ENCODE measurements at regions not wholly inside any gene's neighbourhood (a gene's known extent, or its start where the extent isn't known, plus 50 kb on each side); places are given as distances from the start of the nearest gene placed in this dataset.
"Not testable (repeated sequence)": the region's sequence is repeated elsewhere in the genome, so short reads cannot be mapped to it uniquely, and the experiment has no call there.

DNA sequence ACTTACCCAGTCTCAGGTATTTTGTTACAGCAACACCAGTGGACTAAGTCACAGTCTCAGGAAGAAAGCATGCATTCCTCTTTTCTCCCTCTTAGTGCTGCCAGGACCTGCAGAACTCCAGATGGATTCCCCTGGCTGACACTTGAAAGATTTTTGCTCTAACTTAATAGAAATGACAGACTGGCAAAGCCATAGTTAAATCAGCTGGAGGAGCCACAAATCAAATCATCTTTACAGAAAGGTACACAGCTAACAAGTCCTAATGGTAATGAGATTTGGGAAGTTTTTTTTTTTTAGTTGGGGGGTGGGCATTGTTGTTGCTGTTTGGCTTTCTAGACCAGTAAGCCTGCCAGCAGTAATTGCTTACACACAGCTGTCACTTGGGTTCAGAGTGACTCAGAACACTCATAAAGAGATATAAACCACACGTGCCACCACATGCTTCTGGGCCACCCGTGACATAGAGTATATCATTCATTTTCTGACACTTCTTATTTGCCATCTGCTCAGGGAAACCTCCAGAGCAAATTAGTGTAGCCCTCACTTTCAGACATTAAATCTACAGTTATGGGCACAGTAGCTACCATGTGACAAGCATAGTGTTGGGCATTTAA lies 72.4 kb downstream of the FH start:
- Mint-ChIP-seq H3K9me3 (peaks cover 11% of the 10 kb centered on the region), H3K27ac (ENCODE audit: low read depth) (no peak overlapping the region), H3K27me3 (no peaks in the 10 kb centered on the region), H3K4me1 (no peaks in the 10 kb centered on the region), H3K36me3 (ENCODE audit: insufficient read depth) (no peaks in the 10 kb centered on the region), H3K4me3 (no peak overlapping the region)
- DNase-seq (ENCODE audit: low spot score in 2 of 2) (no peak), ATAC-seq (replicated peaks; ENCODE audit: extremely low read depth, poor library complexity, severe bottlenecking) (no peak)

DNA sequence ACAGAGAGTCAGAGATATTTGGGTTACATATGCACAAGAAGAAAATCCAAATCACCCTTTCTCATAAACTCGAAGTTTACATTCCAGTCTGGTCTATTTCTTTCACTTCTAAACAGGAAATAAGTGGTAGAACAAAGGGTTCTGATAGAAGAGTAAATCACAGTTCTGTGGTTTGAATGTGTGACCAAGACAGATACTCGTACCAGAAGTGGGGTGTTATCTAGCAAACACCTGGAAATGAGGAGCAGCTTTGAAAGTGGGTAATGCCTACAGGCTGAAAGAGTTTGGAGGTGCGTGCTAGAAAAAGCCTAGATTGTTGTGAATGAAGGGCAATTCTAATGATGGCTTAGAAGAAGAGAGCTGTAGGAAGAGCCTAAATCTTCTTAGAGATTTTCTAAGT lies 74.7 kb downstream of the FH start:
- Mint-ChIP-seq H3K27ac (ENCODE audit: low read depth) (no peak overlapping the region), H3K4me3 (no peak overlapping the region), H3K4me1 (no peaks in the 10 kb centered on the region), H3K27me3 (no peaks in the 10 kb centered on the region), H3K9me3 (peaks cover 11% of the 10 kb centered on the region), H3K36me3 (ENCODE audit: insufficient read depth) (no peaks in the 10 kb centered on the region)
- DNase-seq (ENCODE audit: low spot score in 2 of 2) (no peak), ATAC-seq (replicated peaks; ENCODE audit: extremely low read depth, poor library complexity, severe bottlenecking) (no peak)

DNA sequence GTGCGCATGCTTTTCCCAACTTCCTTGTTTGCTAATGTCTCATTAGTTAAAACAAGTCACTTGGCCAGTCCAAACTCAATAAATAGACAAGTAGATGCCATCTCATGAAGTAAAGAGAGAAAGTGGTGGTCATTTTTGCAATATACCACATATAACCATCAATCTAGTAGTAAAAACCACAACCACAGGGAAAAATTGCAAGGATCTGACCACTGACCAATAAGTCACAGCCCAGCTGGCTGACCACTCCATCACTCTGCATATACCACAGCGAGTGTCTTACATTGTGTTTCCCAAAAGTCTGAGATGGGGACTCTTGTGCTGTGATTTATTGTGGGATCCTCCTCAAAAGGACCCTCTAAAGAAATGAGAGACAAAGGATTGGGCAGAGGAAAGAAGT lies 76.0 kb downstream of the FH start:
- no peaks in the 10 kb centered on the region for H3K36me3 Mint-ChIP-seq (ENCODE audit: insufficient read depth)
- ATAC-seq (replicated peaks; ENCODE audit: extremely low read depth, poor library complexity, severe bottlenecking) (no peak), DNase-seq (ENCODE audit: low spot score in 2 of 2) (no peak)
- no peak overlapping the region for H3K27ac Mint-ChIP-seq (ENCODE audit: low read depth)
- peaks cover 11% of the 10 kb centered on the region for H3K9me3 Mint-ChIP-seq
- no peak overlapping the region for H3K4me3 Mint-ChIP-seq
- H3K4me1 Mint-ChIP-seq, result no peaks in the 10 kb centered on the region
- H3K27me3 Mint-ChIP-seq, result no peaks in the 10 kb centered on the region

DNA sequence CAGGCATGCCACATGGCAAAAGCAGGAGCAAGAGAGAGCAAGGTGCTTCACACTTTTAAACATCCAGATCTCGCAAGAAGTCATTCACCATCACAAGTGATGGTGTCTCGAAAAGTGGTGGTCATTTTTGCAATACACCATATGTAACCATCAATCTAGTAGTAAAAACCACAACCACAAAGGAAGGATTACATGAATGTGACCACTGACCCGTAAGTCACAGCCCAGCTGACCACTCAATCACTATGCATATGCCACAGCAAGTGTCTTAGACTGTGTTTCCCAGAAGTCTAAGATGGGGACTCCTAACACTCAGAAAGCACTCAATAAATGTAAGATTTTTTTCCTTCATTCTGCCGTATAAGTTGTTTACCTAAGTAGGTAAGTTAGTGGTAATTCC lies 76.9 kb downstream of the FH start:
- Mint-ChIP-seq H3K4me3 (no peak overlapping the region), H3K27me3 (no peaks in the 10 kb centered on the region), H3K4me1 (no peaks in the 10 kb centered on the region), H3K27ac (ENCODE audit: low read depth) (no peak overlapping the region), H3K36me3 (ENCODE audit: insufficient read depth) (no peaks in the 10 kb centered on the region), H3K9me3 (peaks cover 11% of the 10 kb centered on the region)
- ATAC-seq (replicated peaks; ENCODE audit: extremely low read depth, poor library complexity, severe bottlenecking), result no peak
- no peak for DNase-seq (ENCODE audit: low spot score in 2 of 2)

GRCh38 chr1:241440904-241441303 lies 78.7 kb downstream of the FH start:
- Mint-ChIP-seq H3K9me3 (peaks cover 11% of the 10 kb centered on the region), H3K27me3 (no peaks in the 10 kb centered on the region), H3K4me3 (no peak overlapping the region), H3K27ac (ENCODE audit: low read depth) (no peak overlapping the region), H3K4me1 (no peaks in the 10 kb centered on the region), H3K36me3 (ENCODE audit: insufficient read depth) (no peaks in the 10 kb centered on the region)
- ATAC-seq (replicated peaks; ENCODE audit: extremely low read depth, poor library complexity, severe bottlenecking) (no peak), DNase-seq (ENCODE audit: low spot score in 2 of 2) (no peak)

- not testable (repeated sequence) for H3K4me3 Mint-ChIP-seq; DNase-seq (ENCODE audit: low spot score in 2 of 2); H3K36me3 Mint-ChIP-seq (ENCODE audit: insufficient read depth); H3K27me3 Mint-ChIP-seq; H3K4me1 Mint-ChIP-seq; H3K27ac Mint-ChIP-seq (ENCODE audit: low read depth); ATAC-seq (replicated peaks; ENCODE audit: extremely low read depth, poor library complexity, severe bottlenecking); H3K9me3 Mint-ChIP-seq
Observed at GRCh38 chr1:241438686-241439085, 80.9 kb downstream of the FH start.

GRCh38 chr1:241432241-241432640 lies 75.2 kb upstream of the RGS7 start:
- DNase-seq (ENCODE audit: low spot score in 2 of 2), result no peak

DNA sequence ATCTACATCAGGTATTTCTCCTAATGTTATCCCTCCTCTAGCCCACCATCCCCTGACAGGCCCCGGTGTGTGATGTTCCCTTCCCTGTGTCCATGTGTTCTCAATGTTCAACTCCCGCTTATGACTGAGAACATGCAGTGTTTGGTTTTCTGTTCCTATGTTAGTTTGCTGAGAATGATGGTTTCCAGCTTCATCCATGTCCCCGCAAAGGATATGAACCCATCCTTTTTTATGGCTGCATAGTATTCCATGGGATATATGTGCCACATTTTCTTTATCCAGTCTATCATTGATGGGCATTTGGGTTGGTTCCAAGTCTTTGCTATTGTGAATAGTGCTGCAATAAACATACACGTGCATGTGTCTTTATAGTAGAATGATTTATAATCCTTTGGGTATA lies 68.1 kb upstream of the RGS7 start:
- H3K27me3 Mint-ChIP-seq, result peaks cover 78% of the 10 kb centered on the region

More at GRCh38 chr1:241432241-241432640, 75.2 kb upstream of the RGS7 start:
- no peak overlapping the region for H3K27ac Mint-ChIP-seq (ENCODE audit: low read depth)
- peaks cover 8% of the 10 kb centered on the region for H3K9me3 Mint-ChIP-seq
- H3K4me1 Mint-ChIP-seq, result no peaks in the 10 kb centered on the region
- peaks cover 31% of the 10 kb centered on the region for H3K27me3 Mint-ChIP-seq
- H3K36me3 Mint-ChIP-seq (ENCODE audit: insufficient read depth), result no peaks in the 10 kb centered on the region
- no peak for ATAC-seq (replicated peaks; ENCODE audit: extremely low read depth, poor library complexity, severe bottlenecking)
- no peak overlapping the region for H3K4me3 Mint-ChIP-seq

DNA sequence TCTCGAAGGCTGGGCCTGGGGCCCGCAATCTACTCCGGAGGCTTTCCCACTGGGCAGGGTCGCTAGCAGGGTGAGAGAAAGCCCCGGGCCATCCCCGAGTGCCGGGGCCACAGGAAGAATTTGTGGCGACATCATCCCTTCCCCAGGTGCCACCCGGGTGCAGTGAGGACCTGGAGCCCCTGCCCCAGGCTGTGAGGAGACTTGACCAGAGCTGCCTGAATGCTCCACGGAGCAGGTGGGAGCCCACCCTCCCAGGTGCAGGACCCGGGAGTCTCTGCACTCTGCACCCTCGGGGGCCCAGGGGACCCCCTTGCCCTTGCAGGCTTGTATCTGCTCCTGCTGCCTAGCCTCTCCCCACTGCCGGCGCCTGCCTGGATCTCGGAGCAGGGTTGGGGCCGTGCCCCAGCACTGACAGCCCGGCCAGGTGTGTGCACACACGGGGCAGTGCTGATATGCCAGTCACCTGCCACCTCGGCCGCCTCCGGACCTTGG lies 67.5 kb upstream of the RGS7 start:
- DNase-seq (ENCODE audit: low spot score in 2 of 2) (no peak), ATAC-seq (replicated peaks; ENCODE audit: extremely low read depth, poor library complexity, severe bottlenecking) (no peak)
- Mint-ChIP-seq H3K27ac (ENCODE audit: low read depth) (no peak overlapping the region), H3K4me3 (no peak overlapping the region), H3K9me3 (no peaks in the 10 kb centered on the region), H3K36me3 (ENCODE audit: insufficient read depth) (no peaks in the 10 kb centered on the region), H3K27me3 (peaks cover 78% of the 10 kb centered on the region), H3K4me1 (no peaks in the 10 kb centered on the region)

More for the DNA sequence above, 68.1 kb upstream of the RGS7 start:
- not testable (repeated sequence) for H3K9me3 Mint-ChIP-seq; DNase-seq (ENCODE audit: low spot score in 2 of 2); H3K36me3 Mint-ChIP-seq (ENCODE audit: insufficient read depth); H3K27ac Mint-ChIP-seq (ENCODE audit: low read depth); H3K4me1 Mint-ChIP-seq; ATAC-seq (replicated peaks; ENCODE audit: extremely low read depth, poor library complexity, severe bottlenecking)
- H3K4me3 Mint-ChIP-seq, result peak overlapping the region; percentile 2

GRCh38 chr1:241423541-241424479 lies 66.8 kb upstream of the RGS7 start:
- H3K9me3 Mint-ChIP-seq, result no peaks in the 10 kb centered on the region
- H3K27ac Mint-ChIP-seq (ENCODE audit: low read depth), result no peak overlapping the region
- peaks cover 73% of the 10 kb centered on the region for H3K27me3 Mint-ChIP-seq
- ATAC-seq (replicated peaks; ENCODE audit: extremely low read depth, poor library complexity, severe bottlenecking) (peak; percentile 32), DNase-seq (ENCODE audit: low spot score in 2 of 2) (no peak)
- peak overlapping the region; percentile 42 for H3K4me3 Mint-ChIP-seq
- no peaks in the 10 kb centered on the region for H3K4me1 Mint-ChIP-seq
- no peaks in the 10 kb centered on the region for H3K36me3 Mint-ChIP-seq (ENCODE audit: insufficient read depth)

DNA sequence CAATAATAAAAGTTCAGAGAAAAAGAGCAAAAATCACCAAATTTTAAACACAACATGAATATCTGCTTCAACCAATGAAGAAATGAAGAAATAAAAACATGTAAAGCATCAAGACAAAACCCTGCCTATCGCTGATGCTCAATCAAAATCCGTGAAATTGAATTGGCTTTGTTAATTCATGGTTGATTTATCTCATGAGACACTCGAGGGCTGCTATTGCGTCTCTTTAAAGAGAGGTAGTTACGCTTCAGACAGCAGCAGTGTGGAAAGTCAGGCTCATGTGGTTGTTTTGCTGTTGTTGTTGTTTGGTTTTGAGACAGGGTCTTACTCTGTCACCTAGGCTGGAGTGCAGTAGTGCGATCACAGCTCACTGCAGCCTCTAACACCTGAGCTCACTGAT lies 65.5 kb upstream of the RGS7 start:
- H3K27me3 Mint-ChIP-seq, result peaks cover 59% of the 10 kb centered on the region
- DNase-seq (ENCODE audit: low spot score in 2 of 2), result no peak
- no peak overlapping the region for H3K4me3 Mint-ChIP-seq
- no peak overlapping the region for H3K27ac Mint-ChIP-seq (ENCODE audit: low read depth)
- no peaks in the 10 kb centered on the region for H3K9me3 Mint-ChIP-seq
- H3K4me1 Mint-ChIP-seq, result no peaks in the 10 kb centered on the region
- ATAC-seq (replicated peaks; ENCODE audit: extremely low read depth, poor library complexity, severe bottlenecking), result no peak
- no peaks in the 10 kb centered on the region for H3K36me3 Mint-ChIP-seq (ENCODE audit: insufficient read depth)

GRCh38 chr1:241419986-241420385 lies 63.0 kb upstream of the RGS7 start:
- no peak for DNase-seq (ENCODE audit: low spot score in 2 of 2)
- peaks cover 34% of the 10 kb centered on the region for H3K27me3 Mint-ChIP-seq
- H3K27ac Mint-ChIP-seq (ENCODE audit: low read depth), result no peak overlapping the region
- no peaks in the 10 kb centered on the region for H3K36me3 Mint-ChIP-seq (ENCODE audit: insufficient read depth)
- no peaks in the 10 kb centered on the region for H3K9me3 Mint-ChIP-seq
- H3K4me1 Mint-ChIP-seq, result no peaks in the 10 kb centered on the region
- H3K4me3 Mint-ChIP-seq, result no peak overlapping the region
- ATAC-seq (replicated peaks; ENCODE audit: extremely low read depth, poor library complexity, severe bottlenecking), result no peak

DNA sequence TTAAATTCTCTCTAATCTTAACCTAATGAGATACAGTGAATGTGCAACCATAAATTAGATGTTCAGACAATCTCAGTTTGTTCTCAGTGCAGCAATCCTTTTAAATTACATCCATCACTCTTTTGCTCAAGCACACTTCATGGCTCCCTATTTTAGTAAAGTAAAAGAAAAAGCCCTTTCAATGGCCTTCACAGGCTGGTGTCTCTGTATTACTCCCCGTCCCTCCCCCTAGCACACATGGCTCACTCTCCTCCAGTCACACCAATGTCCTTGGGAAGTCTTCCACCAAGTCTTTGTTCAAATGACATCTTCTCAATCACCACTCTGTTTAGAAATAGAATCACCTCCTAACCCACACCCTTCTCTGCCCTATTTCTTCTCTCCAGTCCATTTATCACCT lies 60.3 kb upstream of the RGS7 start:
- no peak for ATAC-seq (replicated peaks; ENCODE audit: extremely low read depth, poor library complexity, severe bottlenecking)
- Mint-ChIP-seq H3K27ac (ENCODE audit: low read depth) (no peak overlapping the region), H3K9me3 (no peaks in the 10 kb centered on the region), H3K4me1 (no peaks in the 10 kb centered on the region), H3K36me3 (ENCODE audit: insufficient read depth) (no peaks in the 10 kb centered on the region), H3K27me3 (peaks cover 15% of the 10 kb centered on the region), H3K4me3 (no peak overlapping the region)
- DNase-seq (ENCODE audit: low spot score in 2 of 2), result no peak
